ENCODE measurements at regions not wholly inside any gene's neighbourhood (a gene's known extent, or its start where the extent isn't known, plus 50 kb on each side); places are given as distances from the start of the nearest gene placed in this dataset.

GRCh38 chr2:11903085-11903606 lies 156.7 kb downstream of the LPIN1 start:
- no peak for DNase-seq
- H3K27ac ChIP-seq: no peak overlapping the region
- H3K36me3 ChIP-seq: no peaks in the 10 kb centered on the region
- TF ChIP-seq CTCF (IDR thresholded peaks at IDR 0.05): no peak
- no peak overlapping the region for H3K4me3 ChIP-seq
- no peaks in the 10 kb centered on the region for H3K27me3 ChIP-seq
- no peaks in the 10 kb centered on the region for H3K4me1 ChIP-seq
- intact Hi-C loops (cut with DNase I): no loop called here
- H3K9ac ChIP-seq (ENCODE audit: low read depth in 2 of 2, low read length in 2 of 2): no peak overlapping the region
- no peaks in the 10 kb centered on the region for H3K9me3 ChIP-seq

- H3K27me3 ChIP-seq: no peaks in the 10 kb centered on the region
- H3K36me3 ChIP-seq: no peaks in the 10 kb centered on the region
- no peaks in the 10 kb centered on the region for H3K9me3 ChIP-seq
- H3K4me3 ChIP-seq: no peak overlapping the region
- intact Hi-C loops (cut with DNase I): no loop called here
- H3K9ac ChIP-seq (ENCODE audit: low read depth in 2 of 2, low read length in 2 of 2): no peak overlapping the region
- no peaks in the 10 kb centered on the region for H3K4me1 ChIP-seq
- no peak overlapping the region for H3K27ac ChIP-seq
- TF ChIP-seq CTCF (IDR thresholded peaks at IDR 0.05): no peak
- no peak for DNase-seq
Observed at GRCh38 chr2:11904029-11904428, 157.6 kb downstream of the LPIN1 start.

GRCh38 chr2:11904941-11905340 lies 158.5 kb downstream of the LPIN1 start:
- intact Hi-C loops (cut with DNase I): no loop called here
- H3K4me1 ChIP-seq: no peaks in the 10 kb centered on the region
- H3K4me3 ChIP-seq: no peak overlapping the region
- no peaks in the 10 kb centered on the region for H3K27me3 ChIP-seq
- H3K9ac ChIP-seq (ENCODE audit: low read depth in 2 of 2, low read length in 2 of 2): no peak overlapping the region
- no peak overlapping the region for H3K27ac ChIP-seq
- no peak for TF ChIP-seq CTCF (IDR thresholded peaks at IDR 0.05)
- H3K36me3 ChIP-seq: no peaks in the 10 kb centered on the region
- no peaks in the 10 kb centered on the region for H3K9me3 ChIP-seq
- no peak for DNase-seq

GRCh38 chr2:11907190-11907589 lies 160.8 kb downstream of the LPIN1 start:
- Histone ChIP-seq H3K9ac (ENCODE audit: low read depth in 2 of 2, low read length in 2 of 2) (no peak overlapping the region), H3K4me1 (no peaks in the 10 kb centered on the region), H3K36me3 (no peaks in the 10 kb centered on the region), H3K27me3 (no peaks in the 10 kb centered on the region), H3K27ac (no peak overlapping the region), H3K4me3 (no peak overlapping the region), H3K9me3 (no peaks in the 10 kb centered on the region)
- TF ChIP-seq CTCF (IDR thresholded peaks at IDR 0.05): no peak
- intact Hi-C loops (cut with DNase I): no loop called here
- DNase-seq: no peak

- no peak for TF ChIP-seq CTCF (IDR thresholded peaks at IDR 0.05)
Observed at GRCh38 chr2:11910971-11911370, 164.5 kb downstream of the LPIN1 start.

More at GRCh38 chr2:11910971-11911370, 164.5 kb downstream of the LPIN1 start:
- Histone ChIP-seq H3K27ac (no peak overlapping the region), H3K4me1 (no peaks in the 10 kb centered on the region), H3K36me3 (no peaks in the 10 kb centered on the region), H3K4me3 (no peak overlapping the region), H3K9ac (ENCODE audit: low read depth in 2 of 2, low read length in 2 of 2) (no peak overlapping the region), H3K27me3 (no peaks in the 10 kb centered on the region), H3K9me3 (no peaks in the 10 kb centered on the region)
- DNase-seq: no peak
- intact Hi-C loops (cut with DNase I): no loop called here

All from colonic mucosa (tissue), 4 donors.